GM23338 (cell line): ENCODE measurements at regions not wholly inside any gene's neighbourhood (a gene's known extent, or its start where the extent isn't known, plus 50 kb on each side); places are given as distances from the start of the nearest gene placed in this dataset.
A peak's percentile ranks its signal among the peaks of the same experiment; 100 is the strongest.

Experiments used
- ATAC-seq: fragments of 200-7000 bp; cut with Tn5 transposase; 3 replicates; pipeline ENCODE4 v1.9.1; 2020
- DNase-seq: peaks from one replicate; pipeline ENCODE4 v3.0.0-alpha.2; 2015; ENCODE audit warnings: low spot score
- H2AFZ ChIP-seq: fragments of 200-600 bp; sonication (generic); 2 replicates; pipeline ENCODE4 v1.8.0; 2016; ENCODE audit warnings: antibody characterized with exemption, mild to moderate bottlenecking, moderate library complexity
- H3F3A ChIP-seq: fragments of 200-600 bp; sonication (generic); replicated peaks from 2 replicates; pipeline ENCODE4 v1.8.0; 2017; ENCODE audit warnings: antibody characterized with exemption, mixed run types, low read depth
- H3K27ac ChIP-seq: fragments of 200-600 bp; sonication (generic); 2 replicates; pipeline ENCODE4 v1.6.1; 2016; ENCODE audit warnings: low read depth
- H3K27me3 ChIP-seq: fragments of 200-600 bp; sonication (generic); 2 replicates; pipeline ENCODE4 v1.8.0; 2016; ENCODE audit warnings: mild to moderate bottlenecking, mixed run types, moderate library complexity; ENCODE audit not compliant: insufficient read depth
- H3K36me3 ChIP-seq: fragments of 200-600 bp; sonication (generic); 2 replicates; pipeline ENCODE4 v1.8.0; 2016; ENCODE audit warnings: mild to moderate bottlenecking; ENCODE audit not compliant: insufficient read depth
- H3K4me1 ChIP-seq: fragments of 200-600 bp; sonication (generic); 2 replicates; pipeline ENCODE4 v1.8.0; 2016; ENCODE audit warnings: mild to moderate bottlenecking, moderate library complexity; ENCODE audit not compliant: insufficient read depth
- H3K4me2 ChIP-seq: fragments of 200-600 bp; sonication (generic); 2 replicates; pipeline ENCODE4 v1.7.1; 2017; ENCODE audit warnings: mixed run types
- H3K4me3 ChIP-seq: fragments of 200-600 bp; sonication (generic); 2 replicates; pipeline ENCODE4 v1.6.1; 2016; ENCODE audit warnings: mixed run types
- H3K79me2 ChIP-seq: fragments of 200-600 bp; sonication (generic); replicated peaks from 2 replicates; pipeline ENCODE4 v1.8.0; 2017; ENCODE audit warnings: mild to moderate bottlenecking; ENCODE audit not compliant: insufficient read depth
- H3K9me2 ChIP-seq: fragments of 200-600 bp; sonication (generic); 2 replicates; pipeline ENCODE4 v1.8.0; 2017; ENCODE audit not compliant: insufficient read depth
- H4K20me1 ChIP-seq: fragments of 200-600 bp; sonication (generic); replicated peaks from 2 replicates; pipeline ENCODE4 v1.8.0; 2017; ENCODE audit warnings: mild to moderate bottlenecking; ENCODE audit not compliant: insufficient read depth
- H3K27ac Mint-ChIP-seq: 2 replicates; pipeline ENCODE4 v1.8.0; 2020; ENCODE audit warnings: inconsistent platforms, mild to moderate bottlenecking, moderate library complexity, mixed read lengths
- H3K27me3 Mint-ChIP-seq: 3 replicates; pipeline ENCODE4 v1.8.0; 2022; ENCODE audit warnings: low read depth, mild to moderate bottlenecking, moderate library complexity, mixed read lengths, inconsistent platforms; ENCODE audit not compliant: insufficient read depth, poor library complexity
- H3K36me3 Mint-ChIP-seq: 3 replicates; pipeline ENCODE4 v1.8.0; 2021; ENCODE audit warnings: low read depth, mild to moderate bottlenecking, inconsistent platforms, moderate library complexity, mixed read lengths
- H3K4me1 Mint-ChIP-seq: 3 replicates; pipeline ENCODE4 v1.8.0; 2020; ENCODE audit warnings: mild to moderate bottlenecking, inconsistent platforms, mixed read lengths
- H3K4me3 Mint-ChIP-seq: 3 replicates; pipeline ENCODE4 v1.8.0; 2021; ENCODE audit warnings: moderate library complexity, mild to moderate bottlenecking, inconsistent platforms, mixed read lengths
- H3K9me3 Mint-ChIP-seq: 3 replicates; pipeline ENCODE4 v1.8.0; 2020; ENCODE audit warnings: moderate library complexity, mild to moderate bottlenecking, inconsistent platforms, mixed read lengths
- CREB1 ChIP-seq: fragments of 250-450 bp; sonication (Bioruptor Pico); IDR thresholded peaks from 2 replicates; pipeline ENCODE4 v1.5.0; 2020; ENCODE audit warnings: low read depth, mild to moderate bottlenecking, moderate library complexity
- EZH2 ChIP-seq: fragments of 200-600 bp; sonication (generic); IDR thresholded peaks from one replicate; pipeline ENCODE4 v1.8.0; 2017; ENCODE audit warnings: antibody characterized with exemption, mild to moderate bottlenecking, low read depth; ENCODE audit not compliant: unreplicated experiment
- EZH2phosphoT487 ChIP-seq: fragments of 200-600 bp; sonication (generic); IDR thresholded peaks from one replicate; pipeline ENCODE4 v1.8.1; 2018; ENCODE audit warnings: antibody characterized with exemption; ENCODE audit not compliant: unreplicated experiment
- JUNB ChIP-seq: IDR thresholded peaks from one replicate; pipeline ENCODE4 v1.6.1; 2016; ENCODE audit warnings: antibody characterized with exemption; ENCODE audit not compliant: unreplicated experiment
- NANOG ChIP-seq: IDR thresholded peaks from 2 replicates; pipeline ENCODE4 v1.6.1; 2016; ENCODE audit warnings: antibody characterized with exemption, borderline replicate concordance
- ZNF114 ChIP-seq: fragments of 250-450 bp; sonication (Bioruptor Pico); IDR thresholded peaks from 2 replicates; pipeline ENCODE4 v1.5.0; 2020; ENCODE audit warnings: mild to moderate bottlenecking, moderate library complexity
- ZNF331 ChIP-seq: fragments of 250-450 bp; sonication (Bioruptor Pico); IDR thresholded peaks from 2 replicates; pipeline ENCODE4 v1.5.0; 2020; ENCODE audit warnings: low read depth, mild to moderate bottlenecking, moderate library complexity
- TF ChIP-seq, protein P1 (sequence below), 2 experiments: fragments of 200-600 bp in 1 of 2; sonication (generic) in 1 of 2; conservative IDR thresholded peaks; 2 replicates each; pipeline versions ENCODE4 v1.5.1 to v1.6.1; 2016 to 2017; ENCODE audit warnings: antibody characterized with exemption in 2 of 2, low read depth in 2 of 2, mild to moderate bottlenecking in 2 of 2, moderate library complexity in 1 of 2
- TF ChIP-seq, protein P2 (sequence below): IDR thresholded peaks from 2 replicates; pipeline ENCODE4 v1.6.1; 2016; ENCODE audit warnings: antibody characterized with exemption
- TF ChIP-seq, protein P3 (sequence below): fragments of 250-450 bp; sonication (Bioruptor Pico); IDR thresholded peaks from 2 replicates; pipeline ENCODE4 v1.5.0; 2020; ENCODE audit warnings: mild to moderate bottlenecking, moderate library complexity
- TF ChIP-seq, protein P4 (sequence below): IDR thresholded peaks from one replicate; pipeline ENCODE4 v1.6.1; 2018; ENCODE audit warnings: antibody characterized with exemption; ENCODE audit not compliant: unreplicated experiment

DNA sequence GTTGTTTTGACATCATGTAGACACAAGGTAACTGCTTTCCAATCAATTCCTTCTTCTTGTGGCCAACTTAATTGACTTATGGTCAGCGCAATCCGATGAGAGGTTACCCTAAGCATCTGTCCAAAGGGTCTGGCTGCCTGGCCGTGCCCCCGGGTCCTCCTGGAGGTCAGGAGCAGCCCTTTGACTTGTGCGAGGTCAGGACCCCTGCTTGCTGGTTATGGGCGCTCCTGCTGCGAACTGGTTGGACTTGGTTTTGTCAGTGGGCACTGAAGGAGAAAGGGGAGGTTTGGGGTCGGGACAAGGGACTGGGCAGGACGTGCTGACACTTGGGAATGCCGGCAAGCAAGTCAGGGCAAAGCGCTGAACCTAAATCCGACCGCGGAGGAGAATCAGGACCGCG lies 215.6 kb downstream of the QKI start:
- Mint-ChIP-seq H3K4me1 (peaks cover 15% of the 10 kb centered on the region), H3K4me3 (no peak overlapping the region), H3K36me3 (peaks cover 8% of the 10 kb centered on the region; the same call in 2 of the 3 replicates), H3K27me3 (no peaks in the 10 kb centered on the region), H3K27ac (no peak overlapping the region), H3K9me3 (peaks cover 24% of the 10 kb centered on the region)
- H3K36me3 ChIP-seq, result no peaks in the 10 kb centered on the region
- DNase-seq, result no peak
- H2AFZ ChIP-seq, result peak overlapping the region; percentile 56; the same call in 1 of the 2 replicates
- H3K27ac ChIP-seq, result no peak overlapping the region
- H3K79me2 ChIP-seq, result no peaks in the 10 kb centered on the region
- no peak overlapping the region for H3K4me2 ChIP-seq
- H3K27me3 ChIP-seq, result no peaks in the 10 kb centered on the region
- H4K20me1 ChIP-seq, result no peaks in the 10 kb centered on the region
- H3K4me3 ChIP-seq, result no peak overlapping the region
- H3K4me1 ChIP-seq, result no peaks in the 10 kb centered on the region; the same call in 1 of the 2 replicates
- ATAC-seq, result no peak
- H3F3A ChIP-seq, result no peaks in the 10 kb centered on the region
- 0 out of 2 replicates have a peak, but pooled peaks cover 2% of the 10 kb centered on the region for H3K9me2 ChIP-seq
- TF ChIP-seq, protein P1, sequence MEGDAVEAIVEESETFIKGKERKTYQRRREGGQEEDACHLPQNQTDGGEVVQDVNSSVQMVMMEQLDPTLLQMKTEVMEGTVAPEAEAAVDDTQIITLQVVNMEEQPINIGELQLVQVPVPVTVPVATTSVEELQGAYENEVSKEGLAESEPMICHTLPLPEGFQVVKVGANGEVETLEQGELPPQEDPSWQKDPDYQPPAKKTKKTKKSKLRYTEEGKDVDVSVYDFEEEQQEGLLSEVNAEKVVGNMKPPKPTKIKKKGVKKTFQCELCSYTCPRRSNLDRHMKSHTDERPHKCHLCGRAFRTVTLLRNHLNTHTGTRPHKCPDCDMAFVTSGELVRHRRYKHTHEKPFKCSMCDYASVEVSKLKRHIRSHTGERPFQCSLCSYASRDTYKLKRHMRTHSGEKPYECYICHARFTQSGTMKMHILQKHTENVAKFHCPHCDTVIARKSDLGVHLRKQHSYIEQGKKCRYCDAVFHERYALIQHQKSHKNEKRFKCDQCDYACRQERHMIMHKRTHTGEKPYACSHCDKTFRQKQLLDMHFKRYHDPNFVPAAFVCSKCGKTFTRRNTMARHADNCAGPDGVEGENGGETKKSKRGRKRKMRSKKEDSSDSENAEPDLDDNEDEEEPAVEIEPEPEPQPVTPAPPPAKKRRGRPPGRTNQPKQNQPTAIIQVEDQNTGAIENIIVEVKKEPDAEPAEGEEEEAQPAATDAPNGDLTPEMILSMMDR (conservative IDR thresholded peaks at IDR 0.05; ENCODE audit: low read depth in 2 of 2), result no peak
- TF ChIP-seq JUNB (no peak), EZH2 (no peak), ZNF331 (CRISPR knock-in tag) (no peak), EZH2phosphoT487 (no peak), ZNF114 (CRISPR knock-in tag) (no peak), NANOG (no peak), CREB1 (CRISPR knock-in tag) (no peak)
- TF ChIP-seq, protein P2, sequence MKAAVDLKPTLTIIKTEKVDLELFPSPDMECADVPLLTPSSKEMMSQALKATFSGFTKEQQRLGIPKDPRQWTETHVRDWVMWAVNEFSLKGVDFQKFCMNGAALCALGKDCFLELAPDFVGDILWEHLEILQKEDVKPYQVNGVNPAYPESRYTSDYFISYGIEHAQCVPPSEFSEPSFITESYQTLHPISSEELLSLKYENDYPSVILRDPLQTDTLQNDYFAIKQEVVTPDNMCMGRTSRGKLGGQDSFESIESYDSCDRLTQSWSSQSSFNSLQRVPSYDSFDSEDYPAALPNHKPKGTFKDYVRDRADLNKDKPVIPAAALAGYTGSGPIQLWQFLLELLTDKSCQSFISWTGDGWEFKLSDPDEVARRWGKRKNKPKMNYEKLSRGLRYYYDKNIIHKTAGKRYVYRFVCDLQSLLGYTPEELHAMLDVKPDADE, result no peak
- TF ChIP-seq, protein P3, sequence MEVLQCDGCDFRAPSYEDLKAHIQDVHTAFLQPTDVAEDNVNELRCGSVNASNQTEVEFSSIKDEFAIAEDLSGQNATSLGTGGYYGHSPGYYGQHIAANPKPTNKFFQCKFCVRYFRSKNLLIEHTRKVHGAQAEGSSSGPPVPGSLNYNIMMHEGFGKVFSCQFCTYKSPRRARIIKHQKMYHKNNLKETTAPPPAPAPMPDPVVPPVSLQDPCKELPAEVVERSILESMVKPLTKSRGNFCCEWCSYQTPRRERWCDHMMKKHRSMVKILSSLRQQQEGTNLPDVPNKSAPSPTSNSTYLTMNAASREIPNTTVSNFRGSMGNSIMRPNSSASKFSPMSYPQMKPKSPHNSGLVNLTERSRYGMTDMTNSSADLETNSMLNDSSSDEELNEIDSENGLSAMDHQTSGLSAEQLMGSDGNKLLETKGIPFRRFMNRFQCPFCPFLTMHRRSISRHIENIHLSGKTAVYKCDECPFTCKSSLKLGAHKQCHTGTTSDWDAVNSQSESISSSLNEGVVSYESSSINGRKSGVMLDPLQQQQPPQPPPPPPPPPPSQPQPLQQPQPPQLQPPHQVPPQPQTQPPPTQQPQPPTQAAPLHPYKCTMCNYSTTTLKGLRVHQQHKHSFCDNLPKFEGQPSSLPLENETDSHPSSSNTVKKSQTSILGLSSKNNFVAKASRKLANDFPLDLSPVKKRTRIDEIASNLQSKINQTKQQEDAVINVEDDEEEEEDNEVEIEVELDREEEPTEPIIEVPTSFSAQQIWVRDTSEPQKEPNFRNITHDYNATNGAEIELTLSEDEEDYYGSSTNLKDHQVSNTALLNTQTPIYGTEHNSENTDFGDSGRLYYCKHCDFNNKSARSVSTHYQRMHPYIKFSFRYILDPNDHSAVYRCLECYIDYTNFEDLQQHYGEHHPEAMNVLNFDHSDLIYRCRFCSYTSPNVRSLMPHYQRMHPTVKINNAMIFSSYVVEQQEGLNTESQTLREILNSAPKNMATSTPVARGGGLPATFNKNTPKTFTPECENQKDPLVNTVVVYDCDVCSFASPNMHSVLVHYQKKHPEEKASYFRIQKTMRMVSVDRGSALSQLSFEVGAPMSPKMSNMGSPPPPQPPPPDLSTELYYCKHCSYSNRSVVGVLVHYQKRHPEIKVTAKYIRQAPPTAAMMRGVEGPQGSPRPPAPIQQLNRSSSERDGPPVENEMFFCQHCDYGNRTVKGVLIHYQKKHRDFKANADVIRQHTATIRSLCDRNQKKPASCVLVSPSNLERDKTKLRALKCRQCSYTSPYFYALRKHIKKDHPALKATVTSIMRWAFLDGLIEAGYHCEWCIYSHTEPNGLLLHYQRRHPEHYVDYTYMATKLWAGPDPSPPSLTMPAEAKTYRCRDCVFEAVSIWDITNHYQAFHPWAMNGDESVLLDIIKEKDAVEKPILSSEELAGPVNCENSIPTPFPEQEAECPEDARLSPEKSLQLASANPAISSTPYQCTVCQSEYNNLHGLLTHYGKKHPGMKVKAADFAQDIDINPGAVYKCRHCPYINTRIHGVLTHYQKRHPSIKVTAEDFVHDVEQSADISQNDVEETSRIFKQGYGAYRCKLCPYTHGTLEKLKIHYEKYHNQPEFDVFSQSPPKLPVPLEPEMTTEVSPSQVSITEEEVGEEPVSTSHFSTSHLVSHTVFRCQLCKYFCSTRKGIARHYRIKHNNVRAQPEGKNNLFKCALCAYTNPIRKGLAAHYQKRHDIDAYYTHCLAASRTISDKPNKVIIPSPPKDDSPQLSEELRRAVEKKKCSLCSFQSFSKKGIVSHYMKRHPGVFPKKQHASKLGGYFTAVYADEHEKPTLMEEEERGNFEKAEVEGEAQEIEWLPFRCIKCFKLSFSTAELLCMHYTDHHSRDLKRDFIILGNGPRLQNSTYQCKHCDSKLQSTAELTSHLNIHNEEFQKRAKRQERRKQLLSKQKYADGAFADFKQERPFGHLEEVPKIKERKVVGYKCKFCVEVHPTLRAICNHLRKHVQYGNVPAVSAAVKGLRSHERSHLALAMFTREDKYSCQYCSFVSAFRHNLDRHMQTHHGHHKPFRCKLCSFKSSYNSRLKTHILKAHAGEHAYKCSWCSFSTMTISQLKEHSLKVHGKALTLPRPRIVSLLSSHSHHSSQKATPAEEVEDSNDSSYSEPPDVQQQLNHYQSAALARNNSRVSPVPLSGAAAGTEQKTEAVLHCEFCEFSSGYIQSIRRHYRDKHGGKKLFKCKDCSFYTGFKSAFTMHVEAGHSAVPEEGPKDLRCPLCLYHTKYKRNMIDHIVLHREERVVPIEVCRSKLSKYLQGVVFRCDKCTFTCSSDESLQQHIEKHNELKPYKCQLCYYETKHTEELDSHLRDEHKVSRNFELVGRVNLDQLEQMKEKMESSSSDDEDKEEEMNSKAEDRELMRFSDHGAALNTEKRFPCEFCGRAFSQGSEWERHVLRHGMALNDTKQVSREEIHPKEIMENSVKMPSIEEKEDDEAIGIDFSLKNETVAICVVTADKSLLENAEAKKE (CRISPR knock-in tag), result no peak
- TF ChIP-seq, protein P4, sequence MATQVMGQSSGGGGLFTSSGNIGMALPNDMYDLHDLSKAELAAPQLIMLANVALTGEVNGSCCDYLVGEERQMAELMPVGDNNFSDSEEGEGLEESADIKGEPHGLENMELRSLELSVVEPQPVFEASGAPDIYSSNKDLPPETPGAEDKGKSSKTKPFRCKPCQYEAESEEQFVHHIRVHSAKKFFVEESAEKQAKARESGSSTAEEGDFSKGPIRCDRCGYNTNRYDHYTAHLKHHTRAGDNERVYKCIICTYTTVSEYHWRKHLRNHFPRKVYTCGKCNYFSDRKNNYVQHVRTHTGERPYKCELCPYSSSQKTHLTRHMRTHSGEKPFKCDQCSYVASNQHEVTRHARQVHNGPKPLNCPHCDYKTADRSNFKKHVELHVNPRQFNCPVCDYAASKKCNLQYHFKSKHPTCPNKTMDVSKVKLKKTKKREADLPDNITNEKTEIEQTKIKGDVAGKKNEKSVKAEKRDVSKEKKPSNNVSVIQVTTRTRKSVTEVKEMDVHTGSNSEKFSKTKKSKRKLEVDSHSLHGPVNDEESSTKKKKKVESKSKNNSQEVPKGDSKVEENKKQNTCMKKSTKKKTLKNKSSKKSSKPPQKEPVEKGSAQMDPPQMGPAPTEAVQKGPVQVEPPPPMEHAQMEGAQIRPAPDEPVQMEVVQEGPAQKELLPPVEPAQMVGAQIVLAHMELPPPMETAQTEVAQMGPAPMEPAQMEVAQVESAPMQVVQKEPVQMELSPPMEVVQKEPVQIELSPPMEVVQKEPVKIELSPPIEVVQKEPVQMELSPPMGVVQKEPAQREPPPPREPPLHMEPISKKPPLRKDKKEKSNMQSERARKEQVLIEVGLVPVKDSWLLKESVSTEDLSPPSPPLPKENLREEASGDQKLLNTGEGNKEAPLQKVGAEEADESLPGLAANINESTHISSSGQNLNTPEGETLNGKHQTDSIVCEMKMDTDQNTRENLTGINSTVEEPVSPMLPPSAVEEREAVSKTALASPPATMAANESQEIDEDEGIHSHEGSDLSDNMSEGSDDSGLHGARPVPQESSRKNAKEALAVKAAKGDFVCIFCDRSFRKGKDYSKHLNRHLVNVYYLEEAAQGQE, result no peak
